ENCODE measurements at regions not wholly inside any gene's neighbourhood (a gene's known extent, or its start where the extent isn't known, plus 50 kb on each side); places are given as distances from the start of the nearest gene placed in this dataset.

GRCh38 chr5:171642894-171643293 lies 142.7 kb upstream of the SMIM23 start:
- TF ChIP-seq EP300 (IDR thresholded peaks at IDR 0.05) = no peak
- no peak for TF ChIP-seq CTCF (IDR thresholded peaks at IDR 0.05)
- TF ChIP-seq POLR2A (IDR thresholded peaks at IDR 0.05) = no peak

Measured in ovary (tissue), 3 donors.